Vagina (tissue), 2 donors: ENCODE measurements at regions not wholly inside any gene's neighbourhood (a gene's known extent, or its start where the extent isn't known, plus 50 kb on each side); places are given as distances from the start of the nearest gene placed in this dataset.
A peak's percentile ranks its signal among the peaks of the same experiment; 100 is the strongest.

Experiments used
- DNase-seq, 2 donors: peaks; one replicate each; pipeline ENCODE4 v3.0.0-alpha.2; 2017; ENCODE audit errors: extremely low spot score in 2 of 2
- H3K27ac ChIP-seq: fragments of 200-600 bp; sonication (generic); one replicate; pipeline ENCODE4 v1.5.1; 2019
- H3K27me3 ChIP-seq: fragments of 200-600 bp; sonication (generic); one replicate; pipeline ENCODE4 v1.5.1; 2019
- H3K36me3 ChIP-seq, 2 donors: fragments of 200-600 bp; sonication (generic); one replicate each; pipeline ENCODE4 v1.5.1; 2017 to 2019
- H3K4me1 ChIP-seq: fragments of 200-600 bp; sonication (generic); one replicate; pipeline ENCODE4 v1.5.1; 2019
- H3K4me3 ChIP-seq, 2 donors: fragments of 200-600 bp; sonication (generic); 1 replicate in 1 of 2; 2 replicates in 1 of 2; pipeline ENCODE4 v1.5.1; 2016 to 2019
- H3K9me3 ChIP-seq: fragments of 200-600 bp; sonication (generic); one replicate; pipeline ENCODE4 v1.5.1; 2019
- CTCF ChIP-seq, 3 experiments: fragments of 450-650 bp in 2 of 3; fragments of 200-600 bp in 1 of 3; sonication (generic) in 1 of 3; IDR thresholded peaks; one replicate each; pipeline ENCODE4 v1.5.1; 2017 to 2019; ENCODE audit warnings: antibody characterized with exemption in 3 of 3, mild to moderate bottlenecking in 2 of 3, moderate library complexity in 2 of 3
- POLR2A ChIP-seq, 2 donors: fragments of 450-650 bp; IDR thresholded peaks; one replicate each; pipeline ENCODE4 v1.6.1; 2017; ENCODE audit warnings: antibody characterized with exemption in 2 of 2, mild to moderate bottlenecking in 2 of 2, moderate library complexity in 2 of 2
- POLR2AphosphoS5 ChIP-seq, 2 donors: sonication (generic); formaldehyde crosslinking; IDR thresholded peaks; one replicate each; pipeline ENCODE4 v1.9.0; 2017; ENCODE audit warnings: antibody characterized with exemption in 2 of 2, mild to moderate bottlenecking in 2 of 2, low read depth in 1 of 2; ENCODE audit not compliant: insufficient read depth in 1 of 2
- intact Hi-C: fragments of 100-400 bp; cut with DNase I; formaldehyde crosslinking; loops from one replicate; pipeline ENCODE4 v1.15.1; 2023

DNA sequence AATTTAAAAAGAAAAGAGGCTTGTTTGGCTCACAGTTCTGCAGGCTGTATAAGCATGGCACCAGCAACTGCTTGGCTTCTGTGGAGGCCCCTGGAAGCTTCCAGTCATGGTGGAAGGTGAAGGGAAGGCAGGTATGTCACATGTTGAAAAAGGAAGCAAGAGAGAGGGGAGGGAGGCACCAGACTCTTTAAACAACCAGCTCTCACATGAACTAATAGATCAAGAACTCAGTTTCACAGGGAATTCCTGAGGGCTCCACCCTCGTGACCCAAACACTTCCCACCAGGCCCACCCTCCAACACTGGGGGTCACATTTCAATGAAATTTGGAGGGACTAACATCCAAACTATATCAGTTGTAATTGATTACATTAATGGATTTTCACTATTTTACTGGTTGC is 127.9 kb upstream of the MLIP start:
- no peaks in the 10 kb centered on the region for H3K9me3 ChIP-seq
- no peaks in the 10 kb centered on the region for H3K36me3 ChIP-seq
- intact Hi-C loops: no loop called here
- no peak overlapping the region for H3K27ac ChIP-seq
- no peak for TF ChIP-seq CTCF (IDR thresholded peaks at IDR 0.05)
- no peak for TF ChIP-seq POLR2A (IDR thresholded peaks at IDR 0.05)
- TF ChIP-seq POLR2AphosphoS5 (IDR thresholded peaks at IDR 0.05; ENCODE audit: insufficient read depth in 1 of 2, low read depth in 1 of 2): no peak
- H3K27me3 ChIP-seq: no peaks in the 10 kb centered on the region
- no peak for DNase-seq
- H3K4me3 ChIP-seq: no peak overlapping the region
- H3K4me1 ChIP-seq: peaks cover 8% of the 10 kb centered on the region

GRCh38 chr6:53984163-53984562 is 127.1 kb upstream of the MLIP start:
- TF ChIP-seq POLR2A (IDR thresholded peaks at IDR 0.05) (no peak), CTCF (IDR thresholded peaks at IDR 0.05) (no peak), POLR2AphosphoS5 (IDR thresholded peaks at IDR 0.05; ENCODE audit: insufficient read depth in 1 of 2, low read depth in 1 of 2) (no peak)
- DNase-seq: no peak
- Histone ChIP-seq H3K4me1 (peaks cover 8% of the 10 kb centered on the region), H3K4me3 (no peak overlapping the region), H3K36me3 (no peaks in the 10 kb centered on the region), H3K9me3 (no peaks in the 10 kb centered on the region), H3K27me3 (no peaks in the 10 kb centered on the region), H3K27ac (no peak overlapping the region)
- intact Hi-C loops: no loop called here

DNA sequence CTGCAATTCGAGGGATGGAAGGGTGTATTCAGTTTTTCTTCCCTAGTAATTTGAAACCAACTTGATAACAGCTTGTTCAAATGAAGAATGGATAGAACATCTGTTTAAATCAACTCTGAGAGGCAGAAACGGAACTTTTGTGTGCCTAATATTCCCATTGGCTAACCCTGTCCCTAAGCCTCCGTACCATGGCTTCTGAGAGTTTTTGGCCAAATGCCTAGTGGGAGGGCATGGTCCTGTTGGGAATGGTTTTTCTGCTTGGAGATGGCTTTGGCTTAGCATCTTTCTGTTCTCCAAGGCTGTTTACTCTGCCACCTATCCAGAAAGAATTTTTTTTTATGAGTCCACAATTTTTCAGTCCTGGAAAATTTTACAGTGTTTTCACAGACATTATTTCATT is 126.7 kb upstream of the MLIP start:
- Histone ChIP-seq H3K4me3 (no peak overlapping the region), H3K9me3 (no peaks in the 10 kb centered on the region), H3K27ac (no peak overlapping the region), H3K4me1 (peaks cover 8% of the 10 kb centered on the region), H3K36me3 (no peaks in the 10 kb centered on the region), H3K27me3 (no peaks in the 10 kb centered on the region)
- intact Hi-C loops: no loop called here
- no peak for TF ChIP-seq CTCF (IDR thresholded peaks at IDR 0.05)
- no peak for TF ChIP-seq POLR2A (IDR thresholded peaks at IDR 0.05)
- no peak for TF ChIP-seq POLR2AphosphoS5 (IDR thresholded peaks at IDR 0.05; ENCODE audit: insufficient read depth in 1 of 2, low read depth in 1 of 2)
- no peak for DNase-seq

DNA sequence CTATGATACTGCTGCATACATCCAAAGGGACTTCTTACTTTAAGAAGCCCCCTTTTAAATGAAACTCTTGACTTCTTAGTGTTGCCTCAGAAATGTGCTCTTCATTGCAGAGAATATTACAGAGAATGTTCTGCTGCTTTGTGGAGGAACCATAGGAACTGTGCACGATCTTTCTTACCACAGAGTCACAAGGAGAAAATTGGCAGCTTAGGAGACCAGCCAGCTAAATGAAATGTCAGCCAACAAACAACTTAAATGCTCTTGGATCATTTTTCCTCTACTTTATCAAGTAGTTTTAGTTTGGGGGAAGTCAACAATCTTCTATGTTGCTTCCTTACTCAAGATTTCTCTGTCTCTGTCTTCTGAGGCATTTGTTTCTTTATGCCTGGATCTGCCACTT is 125.9 kb upstream of the MLIP start:
- intact Hi-C loops: no loop called here
- H3K27me3 ChIP-seq: no peaks in the 10 kb centered on the region
- no peak for DNase-seq
- no peaks in the 10 kb centered on the region for H3K36me3 ChIP-seq
- no peaks in the 10 kb centered on the region for H3K9me3 ChIP-seq
- TF ChIP-seq POLR2A (IDR thresholded peaks at IDR 0.05) (no peak), POLR2AphosphoS5 (IDR thresholded peaks at IDR 0.05; ENCODE audit: insufficient read depth in 1 of 2, low read depth in 1 of 2) (no peak), CTCF (IDR thresholded peaks at IDR 0.05) (no peak)
- H3K4me1 ChIP-seq: peaks cover 8% of the 10 kb centered on the region
- no peak overlapping the region for H3K4me3 ChIP-seq
- H3K27ac ChIP-seq: no peak overlapping the region

GRCh38 chr6:53986165-53986720 is 125.0 kb upstream of the MLIP start:
- H3K36me3 ChIP-seq: no peaks in the 10 kb centered on the region
- no peak overlapping the region for H3K4me3 ChIP-seq
- peaks cover 8% of the 10 kb centered on the region for H3K4me1 ChIP-seq
- TF ChIP-seq CTCF (IDR thresholded peaks at IDR 0.05): peak; percentile 20 to 48 (median 44)
- no peak for TF ChIP-seq POLR2AphosphoS5 (IDR thresholded peaks at IDR 0.05; ENCODE audit: insufficient read depth in 1 of 2, low read depth in 1 of 2)
- DNase-seq: no peak
- no peaks in the 10 kb centered on the region for H3K27me3 ChIP-seq
- no peaks in the 10 kb centered on the region for H3K9me3 ChIP-seq
- intact Hi-C loops: no loop called here
- no peak overlapping the region for H3K27ac ChIP-seq
